Neuronal stem cell (in vitro differentiated cells): ENCODE measurements at regions not wholly inside any gene's neighbourhood (a gene's known extent, or its start where the extent isn't known, plus 50 kb on each side); places are given as distances from the start of the nearest gene placed in this dataset.

Experiments used
- DNase-seq: peaks from one replicate; pipeline ENCODE4 v3.0.0-alpha.2; 2013; ENCODE audit warnings: low spot score
- H2AFZ ChIP-seq: one replicate; pipeline ENCODE4 v1.6.1; 2013; ENCODE audit warnings: mild to moderate bottlenecking, low read length, inconsistent platforms
- H2AK5ac ChIP-seq: 2 replicates; pipeline ENCODE4 v1.6.1; 2013; ENCODE audit warnings: low read depth, mild to moderate bottlenecking, inconsistent platforms, low read length, moderate library complexity, mixed read lengths
- H2BK120ac ChIP-seq: 2 replicates; pipeline ENCODE4 v1.6.1; 2013; ENCODE audit warnings: low read depth, mild to moderate bottlenecking, inconsistent platforms, low read length, moderate library complexity, mixed read lengths
- H2BK12ac ChIP-seq: one replicate; pipeline ENCODE4 v1.6.1; 2013; ENCODE audit warnings: low read length, inconsistent platforms
- H2BK15ac ChIP-seq: 2 replicates; pipeline ENCODE4 v1.6.1; 2013; ENCODE audit warnings: mild to moderate bottlenecking, low read length, inconsistent platforms, mixed read lengths
- H2BK5ac ChIP-seq: one replicate; pipeline ENCODE4 v1.6.1; 2013; ENCODE audit warnings: inconsistent platforms, mild to moderate bottlenecking, low read length, moderate library complexity
- H3K14ac ChIP-seq: one replicate; pipeline ENCODE4 v1.6.1; 2013; ENCODE audit warnings: low read length, inconsistent platforms
- H3K18ac ChIP-seq: 2 replicates; pipeline ENCODE4 v1.6.1; 2013; ENCODE audit warnings: low read length, inconsistent platforms
- H3K23ac ChIP-seq: 2 replicates; pipeline ENCODE4 v1.6.1; 2013; ENCODE audit warnings: low read depth, mild to moderate bottlenecking, mixed read lengths, low read length, inconsistent platforms; ENCODE audit not compliant: poor library complexity
- H3K27ac ChIP-seq: replicated peaks from 3 replicates; pipeline ENCODE4 v1.5.1; 2013; ENCODE audit warnings: low read length, inconsistent platforms
- H3K27me3 ChIP-seq, 3 experiments: 2 replicates each; pipeline ENCODE4 v1.6.1; 2013; ENCODE audit warnings: low read length in 3 of 3, mild to moderate bottlenecking in 2 of 3, inconsistent platforms in 1 of 3, low read depth in 1 of 3, mixed read lengths in 1 of 3, moderate library complexity in 1 of 3; ENCODE audit not compliant: control insufficient read depth in 3 of 3, insufficient read depth in 3 of 3
- H3K36me3 ChIP-seq, 2 donors: replicated peaks in 1 of 2; 2 replicates each; pipeline ENCODE4 v1.6.1; 2013; ENCODE audit warnings: low read length in 2 of 2; ENCODE audit not compliant: control insufficient read depth in 2 of 2, insufficient read depth in 2 of 2
- H3K4ac ChIP-seq: 2 replicates; pipeline ENCODE4 v1.6.1; 2013; ENCODE audit warnings: inconsistent platforms, mild to moderate bottlenecking, low read length, moderate library complexity
- H3K4me1 ChIP-seq, 2 donors: 1 replicate in 1 of 2; 2 replicates in 1 of 2; pipeline ENCODE4 v1.6.1; 2013; ENCODE audit warnings: low read length in 2 of 2, low read depth in 1 of 2; ENCODE audit not compliant: control insufficient read depth in 2 of 2, insufficient read depth in 1 of 2
- H3K4me2 ChIP-seq: one replicate; pipeline ENCODE4 v1.6.1; 2013; ENCODE audit warnings: mild to moderate bottlenecking, low read length, inconsistent platforms; ENCODE audit not compliant: insufficient read depth, poor library complexity, severe bottlenecking
- H3K4me3 ChIP-seq, 2 donors: 2 replicates each; pipeline ENCODE4 v1.5.1; 2013; ENCODE audit warnings: low read length in 2 of 2, mild to moderate bottlenecking in 2 of 2, inconsistent platforms in 1 of 2, moderate library complexity in 1 of 2
- H3K79me1 ChIP-seq: one replicate; pipeline ENCODE4 v1.6.1; 2013; ENCODE audit warnings: low read depth, mild to moderate bottlenecking, inconsistent platforms, low read length, moderate library complexity
- H3K9ac ChIP-seq: one replicate; pipeline ENCODE4 v1.6.1; 2013; ENCODE audit warnings: mild to moderate bottlenecking, low read depth, low read length, inconsistent platforms; ENCODE audit not compliant: poor library complexity
- H3K9me3 ChIP-seq, 2 donors: replicated peaks in 1 of 2; 2 replicates each; pipeline versions ENCODE3 to v1.6.1; 2013; ENCODE audit warnings: low read length in 2 of 2, mild to moderate bottlenecking in 2 of 2, inconsistent platforms in 1 of 2, low read depth in 1 of 2, mixed read lengths in 1 of 2, moderate library complexity in 1 of 2; ENCODE audit not compliant: control insufficient read depth in 2 of 2, insufficient read depth in 1 of 2
- H4K8ac ChIP-seq: one replicate; pipeline ENCODE4 v1.6.1; 2013; ENCODE audit warnings: low read depth, mild to moderate bottlenecking, inconsistent platforms, low read length, moderate library complexity
- H4K91ac ChIP-seq: one replicate; pipeline ENCODE4 v1.6.1; 2013; ENCODE audit warnings: low read length, low read depth, mild to moderate bottlenecking, inconsistent platforms; ENCODE audit not compliant: poor library complexity
- WGBS, 2 donors: extraction: QIAGEN DNeasy Blood & Tissue Kit; methylation state at CpG; one replicate each; pipeline ENCODE4 v1.1.7; 2013; ENCODE audit warnings: missing lambda C conversion rate in 2 of 2, mixed read lengths in 1 of 2; ENCODE audit not compliant: insufficient read length in 2 of 2, insufficient replicate concordance in 1 of 2; ENCODE audit errors: extremely low coverage in 2 of 2; 5-methylcytosine and 5-hydroxymethylcytosine counted together

DNA sequence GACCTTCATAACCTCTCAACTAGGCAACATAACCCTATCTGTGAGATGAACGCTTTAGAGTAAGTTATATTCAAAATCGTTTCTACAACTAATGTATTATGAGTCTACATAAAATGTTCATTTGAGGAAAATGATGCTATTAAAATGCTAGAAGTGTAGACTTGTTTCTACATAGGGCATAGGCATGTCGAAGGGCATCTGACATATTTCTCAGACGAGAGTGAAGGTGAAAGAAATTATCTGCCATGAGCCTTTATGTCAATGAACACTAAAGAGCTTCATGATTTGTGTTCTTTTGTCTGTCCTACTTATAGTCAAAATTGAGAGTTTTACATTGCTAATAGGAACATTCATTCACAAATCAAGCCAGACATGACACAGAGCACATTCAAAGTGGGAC is 811.8 kb downstream of the RAB28 start:
- no CpG with 5 or more reads among the region's 4 CpGs for WGBS, 2 donors
- Histone ChIP-seq H2AFZ (no peak overlapping the region), H3K36me3 (no peaks in the 10 kb centered on the region), H3K9me3 (no peaks in the 10 kb centered on the region), H3K18ac (no peak overlapping the region), H3K4me1 (no peaks in the 10 kb centered on the region), H4K8ac (no peak overlapping the region), H3K27me3 (peaks cover 0 to 1% (median 0%) of the 10 kb centered on the region in 3 experiments), H3K9ac (no peak overlapping the region), H2BK120ac (no peak overlapping the region), H2BK5ac (no peak overlapping the region), H2AK5ac (no peak overlapping the region), H3K4me3 (no peak overlapping the region), H2BK15ac (no peak overlapping the region), H3K79me1 (no peaks in the 10 kb centered on the region), H3K4ac (no peak overlapping the region), H3K14ac (no peak overlapping the region), H4K91ac (no peak overlapping the region), H3K4me2 (no peak overlapping the region), H3K27ac (no peak overlapping the region), H3K23ac (no peak overlapping the region), H2BK12ac (no peak overlapping the region)
- DNase-seq, result no peak

GRCh38 chr4:12658146-12658545 is 826.0 kb downstream of the RAB28 start:
- no peak for DNase-seq
- H2AFZ ChIP-seq, result no peak overlapping the region
- H2BK15ac ChIP-seq, result no peak overlapping the region
- no peak overlapping the region for H4K8ac ChIP-seq
- no peak overlapping the region for H2BK12ac ChIP-seq
- H3K4me2 ChIP-seq, result no peak overlapping the region
- no peak overlapping the region for H2AK5ac ChIP-seq
- no peaks in the 10 kb centered on the region for H3K9me3 ChIP-seq
- no peaks in the 10 kb centered on the region for H3K36me3 ChIP-seq
- H2BK5ac ChIP-seq, result no peak overlapping the region
- no peak overlapping the region for H3K18ac ChIP-seq
- H3K4me1 ChIP-seq, result no peaks in the 10 kb centered on the region
- no peak overlapping the region for H2BK120ac ChIP-seq
- no peak overlapping the region for H3K27ac ChIP-seq
- H3K9ac ChIP-seq, result peak overlapping the region; percentile 30
- H3K4me3 ChIP-seq, result no peak overlapping the region
- H3K79me1 ChIP-seq, result peaks cover 2% of the 10 kb centered on the region
- no peak overlapping the region for H3K23ac ChIP-seq
- H3K27me3 ChIP-seq, result no peaks in the 10 kb centered on the region
- no peak overlapping the region for H3K14ac ChIP-seq
- no CpG with 5 or more reads among the region's 2 CpGs for WGBS, 2 donors
- H4K91ac ChIP-seq, result no peak overlapping the region
- H3K4ac ChIP-seq, result no peak overlapping the region

DNA sequence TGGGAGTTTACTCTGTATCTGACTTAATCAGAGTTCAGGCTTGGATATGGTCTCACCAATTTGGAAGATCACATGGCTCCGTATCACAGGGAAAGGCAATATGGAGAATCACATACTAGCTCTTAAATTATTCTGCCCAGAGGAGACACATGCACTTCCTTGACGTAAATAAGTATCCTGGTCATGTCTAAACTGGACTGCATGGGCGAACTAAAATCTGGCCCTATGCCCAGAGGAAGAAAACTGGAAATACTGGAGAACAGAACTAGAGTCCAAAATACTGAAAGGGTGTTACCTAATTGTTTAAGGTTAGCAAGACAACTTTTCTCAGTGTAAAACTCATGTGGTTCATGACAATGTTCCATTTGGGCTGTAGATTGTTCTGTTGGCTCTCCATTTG is 832.3 kb downstream of the RAB28 start:
- Histone ChIP-seq H3K79me1 (no peaks in the 10 kb centered on the region), H3K9ac (no peak overlapping the region), H2AK5ac (no peak overlapping the region), H2BK12ac (no peak overlapping the region), H3K36me3 (no peaks in the 10 kb centered on the region), H2BK15ac (no peak overlapping the region), H3K4me2 (no peak overlapping the region), H3K27ac (no peak overlapping the region), H3K4me3 (no peak overlapping the region), H3K14ac (no peak overlapping the region), H2BK5ac (no peak overlapping the region), H3K4ac (no peak overlapping the region), H4K91ac (no peak overlapping the region), H3K4me1 (no peaks in the 10 kb centered on the region), H2AFZ (no peak overlapping the region), H2BK120ac (no peak overlapping the region), H3K23ac (no peak overlapping the region), H4K8ac (no peak overlapping the region), H3K27me3 (no peaks in the 10 kb centered on the region), H3K18ac (no peak overlapping the region), H3K9me3 (no peaks in the 10 kb centered on the region)
- no peak for DNase-seq
- no CpG with 5 or more reads among the region's 3 CpGs for WGBS, 2 donors

- Histone ChIP-seq H2AFZ (no peak overlapping the region), H3K36me3 (no peaks in the 10 kb centered on the region), H3K14ac (no peak overlapping the region), H3K4ac (no peak overlapping the region), H4K8ac (no peak overlapping the region), H2AK5ac (no peak overlapping the region), H3K9ac (no peak overlapping the region), H3K23ac (no peak overlapping the region), H3K27me3 (no peaks in the 10 kb centered on the region), H3K27ac (no peak overlapping the region), H3K4me1 (no peaks in the 10 kb centered on the region), H2BK12ac (no peak overlapping the region), H3K79me1 (no peaks in the 10 kb centered on the region), H2BK15ac (no peak overlapping the region), H2BK120ac (no peak overlapping the region), H3K9me3 (no peaks in the 10 kb centered on the region), H3K4me2 (no peak overlapping the region), H2BK5ac (no peak overlapping the region), H3K4me3 (no peak overlapping the region), H4K91ac (no peak overlapping the region), H3K18ac (no peak overlapping the region)
- DNase-seq, result no peak
Observed at GRCh38 chr4:12645732-12646131, 838.4 kb downstream of the RAB28 start.
